HG03139 (cell line): ENCODE measurements at regions not wholly inside any gene's neighbourhood (a gene's known extent, or its start where the extent isn't known, plus 50 kb on each side); places are given as distances from the start of the nearest gene placed in this dataset.
"Not testable (repeated sequence)": the region's sequence is repeated elsewhere in the genome, so short reads cannot be mapped to it uniquely, and the experiment has no call there.

Experiments
- ATAC-seq: cut with Tn5 transposase; IDR thresholded peaks from one replicate; pipeline ENCODE4 v1.9.1; 2021; ENCODE audit not compliant: unreplicated experiment

DNA sequence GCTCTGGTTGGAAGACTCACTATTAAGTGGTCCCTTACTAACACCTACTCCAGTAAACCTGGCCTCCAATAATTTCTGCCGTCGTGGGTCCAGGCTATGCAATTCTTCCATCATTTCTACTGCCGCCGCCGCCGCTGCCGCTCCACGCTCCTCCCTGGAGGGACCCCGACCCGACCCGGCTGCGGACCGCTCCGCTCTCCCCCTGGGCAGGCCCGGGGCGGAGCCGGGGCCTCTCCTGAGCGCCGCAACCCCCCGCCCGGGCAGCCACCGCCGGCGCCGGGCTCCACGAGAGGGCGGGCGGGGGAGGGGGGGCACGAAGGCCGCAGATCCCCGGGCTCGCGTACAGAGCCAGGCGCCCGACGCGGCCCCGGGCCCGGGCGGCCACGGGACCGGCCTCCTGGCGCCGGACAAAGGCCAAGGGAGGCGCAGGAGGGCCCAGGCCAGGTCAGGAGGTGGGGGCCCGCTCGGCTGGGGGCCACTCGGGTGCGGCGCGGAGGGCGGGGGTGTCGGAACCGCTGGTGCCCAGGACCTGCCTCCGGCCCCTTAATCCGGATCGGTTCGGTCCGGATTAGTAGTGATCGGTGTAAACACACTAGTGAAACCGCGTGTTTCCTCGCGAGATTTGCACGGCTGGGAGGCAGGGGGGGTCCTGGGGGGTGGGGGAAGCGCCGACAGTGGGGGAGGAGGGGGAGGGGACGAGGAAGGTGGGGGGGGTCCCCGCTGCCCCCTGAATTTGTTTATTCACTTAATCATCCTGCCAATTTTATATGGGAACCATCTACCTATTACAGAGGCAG lies 215.1 kb upstream of the CCL2 start:
- not testable (repeated sequence) for ATAC-seq

DNA sequence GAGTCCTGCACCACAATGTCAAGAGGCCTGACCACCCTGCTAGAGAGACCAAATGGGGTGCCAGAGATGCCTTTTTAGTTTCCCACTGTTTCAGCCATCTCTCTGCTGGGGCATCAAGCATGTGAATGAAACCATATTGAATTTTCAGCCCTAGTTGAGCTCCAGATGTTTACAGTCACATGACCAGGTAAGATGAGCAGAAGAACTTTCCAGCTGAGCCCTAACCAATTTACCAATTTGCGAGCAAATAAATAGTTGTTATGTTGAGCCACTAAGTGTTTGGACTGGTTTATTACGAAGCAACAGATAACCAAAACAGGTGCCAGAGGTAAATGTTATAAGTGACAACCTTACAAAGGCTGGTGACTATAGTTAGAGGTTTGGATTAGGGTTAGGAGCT lies 209.1 kb upstream of the CCL2 start:
- ATAC-seq, result no peak

DNA sequence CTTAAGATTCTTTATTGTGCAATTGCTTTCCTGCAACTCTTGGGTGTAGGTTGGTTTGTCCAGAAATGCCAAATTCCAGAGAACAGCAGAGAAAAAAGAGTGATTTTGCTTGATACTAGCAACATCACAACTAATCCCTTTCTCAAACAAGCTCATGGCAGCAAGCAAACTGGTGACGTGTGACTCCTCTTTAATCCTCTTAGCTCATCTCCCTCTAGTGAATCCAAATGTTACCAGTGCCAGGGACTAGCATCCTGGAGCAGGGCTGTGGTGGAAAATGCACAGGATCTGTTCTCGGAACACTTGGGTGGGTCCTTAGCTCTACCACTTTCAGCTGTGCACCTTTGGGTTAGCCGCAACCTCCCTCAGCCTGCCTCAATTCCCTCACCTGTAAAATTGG lies 204.0 kb upstream of the CCL2 start:
- ATAC-seq, result no peak

DNA sequence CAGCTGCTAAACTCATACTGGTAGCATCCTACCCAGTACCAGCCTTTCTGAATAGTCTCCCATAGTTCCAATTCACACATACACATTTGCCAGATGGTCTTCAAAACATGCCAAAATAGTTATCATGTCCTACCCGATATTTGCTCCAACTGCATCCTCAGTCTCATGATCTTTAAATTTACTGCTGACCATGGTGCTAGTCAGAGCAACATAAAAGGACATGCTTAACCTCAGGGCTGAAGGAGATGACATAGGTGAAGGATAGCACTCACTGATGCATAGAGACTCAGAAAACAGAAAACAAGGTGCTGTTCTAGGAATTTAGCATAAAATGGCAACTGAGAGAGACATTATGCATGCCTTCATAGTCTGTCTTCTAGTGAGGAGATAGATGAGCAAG lies 200.6 kb upstream of the CCL2 start:
- no peak for ATAC-seq

DNA sequence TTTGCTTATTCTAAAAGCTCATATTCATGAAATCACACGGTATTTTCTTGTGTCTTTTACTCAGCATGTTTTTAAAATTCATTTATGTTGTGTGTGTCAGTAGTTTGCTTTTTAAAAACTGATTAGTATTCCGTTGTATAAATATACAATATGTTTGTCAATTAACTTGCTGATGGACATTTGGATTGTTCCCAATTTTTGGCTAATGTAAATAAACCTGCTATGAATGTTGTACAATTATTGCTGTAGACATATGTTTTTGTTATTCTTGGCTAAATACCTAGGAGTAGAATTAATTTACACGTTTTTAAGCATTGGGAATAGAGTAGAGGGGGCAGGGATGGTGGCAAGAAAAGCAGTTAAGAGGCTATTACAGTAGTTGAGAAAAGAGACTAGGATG lies 199.5 kb upstream of the CCL2 start:
- no peak for ATAC-seq

DNA sequence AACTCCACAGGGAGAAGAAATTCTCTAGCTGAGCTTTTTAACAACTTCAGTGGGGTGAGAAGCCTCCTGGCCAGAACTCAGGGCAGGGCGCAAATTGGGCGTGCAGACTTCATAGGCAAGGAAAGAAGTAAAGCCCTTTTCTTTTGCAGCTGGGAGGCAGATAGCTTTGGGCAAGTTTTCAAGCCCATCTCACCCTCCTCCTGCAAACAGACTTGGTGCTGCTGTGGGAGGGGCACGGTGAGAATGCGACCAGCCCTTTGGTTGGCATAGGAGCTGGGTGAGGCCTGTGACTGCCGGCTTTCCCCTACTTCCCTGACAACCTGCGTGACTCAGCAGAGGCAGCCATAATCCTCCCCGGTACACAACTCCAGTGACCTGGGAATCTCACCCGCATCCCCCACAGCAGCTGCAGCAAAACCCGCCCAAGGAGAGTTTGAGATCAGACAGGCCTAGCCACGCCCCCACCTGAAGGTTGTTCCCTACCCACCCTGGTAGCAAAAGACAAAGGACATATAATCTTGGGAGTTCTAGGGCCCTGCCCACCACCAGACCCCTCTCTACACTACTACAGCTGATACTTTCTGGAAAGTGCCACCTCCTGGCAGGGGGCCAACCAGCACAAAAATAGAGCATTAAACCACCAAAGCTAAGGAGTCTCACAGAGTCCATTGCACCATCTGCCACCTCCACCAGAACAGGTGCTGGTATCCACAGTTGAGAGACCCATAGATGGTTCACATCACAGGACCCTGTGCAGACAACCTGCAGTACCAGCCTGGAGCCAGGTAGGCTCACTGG lies 195.5 kb upstream of the CCL2 start:
- no peak for ATAC-seq

DNA sequence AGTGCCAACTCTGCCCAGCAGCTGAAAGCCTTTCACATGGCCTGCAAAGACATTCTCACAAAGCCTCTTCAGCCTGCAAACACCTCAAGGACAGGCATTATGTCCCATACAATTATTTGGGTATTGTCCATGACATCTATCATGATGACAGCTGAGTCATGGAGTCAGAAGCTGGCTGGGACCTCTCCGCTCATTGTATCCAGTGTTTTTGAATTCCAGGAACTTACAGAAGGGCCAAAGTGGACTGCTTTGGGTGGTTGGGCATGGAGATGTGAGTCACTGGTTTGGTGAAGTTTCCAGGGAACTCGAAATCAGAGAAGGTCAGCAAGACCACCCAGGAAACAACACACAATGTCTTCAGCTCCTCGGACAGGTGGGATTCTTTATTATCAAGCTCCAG lies 188.6 kb upstream of the CCL2 start:
- no peak for ATAC-seq

DNA sequence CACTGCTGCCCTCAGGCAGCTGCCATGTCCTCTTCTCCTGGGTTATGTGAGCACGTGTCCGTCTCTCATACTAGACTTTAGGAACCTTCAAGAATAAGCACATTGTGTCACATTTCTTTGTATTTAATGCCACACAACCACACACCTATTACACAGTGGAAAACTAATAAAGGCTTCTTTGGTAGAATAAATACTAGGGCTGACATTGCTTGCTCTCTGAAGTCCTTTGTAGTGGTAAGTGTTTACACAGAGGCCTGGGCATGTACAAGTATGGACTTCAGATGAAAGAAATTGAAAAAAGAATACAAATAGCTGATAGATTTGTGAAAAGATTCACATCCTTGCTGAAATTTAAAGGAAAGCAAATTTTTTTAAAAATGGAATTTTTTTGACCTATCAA lies 188.1 kb upstream of the CCL2 start:
- no peak for ATAC-seq

DNA sequence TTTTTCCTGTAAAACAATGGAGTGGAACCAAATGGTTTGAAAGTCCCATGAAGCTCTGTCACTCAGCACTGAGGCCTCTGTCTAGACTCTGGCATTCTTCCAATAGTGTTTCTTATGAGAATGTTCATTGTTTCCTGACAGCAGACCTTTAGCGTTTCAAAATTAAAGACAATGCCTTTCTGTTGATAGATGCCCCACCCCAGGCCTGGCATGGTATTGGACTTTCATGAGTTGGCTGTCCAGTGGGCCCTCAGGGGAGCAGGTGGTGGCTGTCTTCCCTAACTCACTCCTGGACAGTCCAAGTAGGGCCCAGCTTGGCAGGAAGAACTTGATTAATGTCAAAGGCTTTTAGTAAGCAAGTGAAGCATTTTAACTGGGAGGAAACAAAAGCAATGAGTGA lies 186.5 kb upstream of the CCL2 start:
- no peak for ATAC-seq

DNA sequence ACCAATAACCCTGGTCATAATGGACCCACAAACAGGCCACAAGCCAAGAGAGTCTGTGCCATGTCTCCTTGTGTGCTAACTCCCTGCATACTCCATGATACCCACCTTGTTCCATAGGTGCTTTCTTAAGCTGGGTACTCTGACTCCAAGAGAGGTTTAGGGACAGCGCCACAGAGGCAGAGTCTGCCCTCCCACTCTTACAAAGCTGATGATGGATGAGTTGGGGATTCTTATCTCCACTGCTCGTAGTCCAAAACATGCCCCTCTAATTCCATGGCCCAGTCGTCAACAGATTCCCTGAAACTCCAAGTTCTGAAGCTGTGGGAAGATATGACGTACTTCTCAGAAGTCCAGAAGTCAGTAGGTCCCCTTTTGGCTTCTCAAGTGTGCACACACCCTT lies 184.4 kb upstream of the CCL2 start:
- ATAC-seq, result no peak

DNA sequence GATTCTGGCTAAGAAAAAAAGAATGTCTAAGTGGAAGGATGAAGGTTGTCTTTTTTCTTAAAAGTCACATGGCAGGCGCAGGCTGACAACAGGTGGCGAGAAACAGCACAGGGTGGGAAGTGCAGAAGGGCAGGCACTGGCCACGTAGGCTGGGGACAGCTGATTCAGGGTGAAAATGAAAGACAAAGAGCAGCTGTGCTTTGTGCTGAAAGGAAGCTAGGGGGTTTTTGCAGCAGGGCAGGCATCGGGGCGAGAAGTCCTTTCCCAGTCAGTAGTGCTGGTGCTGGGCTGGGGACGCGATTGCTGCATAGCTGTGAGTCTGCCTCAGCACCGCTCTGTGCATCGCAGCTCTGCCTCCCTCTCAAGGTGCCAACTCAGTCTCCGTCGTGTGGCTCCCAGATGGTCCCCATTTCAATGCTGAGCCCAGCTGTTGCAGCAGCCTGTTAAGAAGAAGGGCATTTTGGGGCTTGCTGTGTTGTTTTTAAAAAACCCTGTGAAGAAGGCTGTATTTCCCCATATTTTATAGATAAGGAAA lies 183.1 kb upstream of the CCL2 start:
- ATAC-seq, result no peak

DNA sequence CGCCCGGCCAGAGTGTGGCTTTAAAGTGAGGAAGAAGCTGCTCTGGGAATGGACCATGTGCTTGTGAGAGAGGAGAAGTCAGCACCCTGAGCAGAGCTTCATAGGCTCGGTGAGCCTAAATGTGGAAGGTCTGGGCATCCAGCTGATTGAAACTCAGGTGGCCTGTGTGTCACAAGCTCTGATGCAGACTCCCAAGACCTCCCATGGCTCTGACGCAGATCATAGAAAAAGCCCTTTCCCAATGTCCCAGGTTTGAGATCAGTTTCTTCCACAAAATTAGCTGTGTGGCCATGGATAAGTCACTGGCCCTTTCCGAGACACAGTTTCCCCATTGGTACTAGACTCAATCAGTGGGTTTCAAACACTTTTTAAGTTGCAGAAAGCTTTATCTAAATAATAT lies 180.0 kb upstream of the CCL2 start:
- no peak for ATAC-seq

DNA sequence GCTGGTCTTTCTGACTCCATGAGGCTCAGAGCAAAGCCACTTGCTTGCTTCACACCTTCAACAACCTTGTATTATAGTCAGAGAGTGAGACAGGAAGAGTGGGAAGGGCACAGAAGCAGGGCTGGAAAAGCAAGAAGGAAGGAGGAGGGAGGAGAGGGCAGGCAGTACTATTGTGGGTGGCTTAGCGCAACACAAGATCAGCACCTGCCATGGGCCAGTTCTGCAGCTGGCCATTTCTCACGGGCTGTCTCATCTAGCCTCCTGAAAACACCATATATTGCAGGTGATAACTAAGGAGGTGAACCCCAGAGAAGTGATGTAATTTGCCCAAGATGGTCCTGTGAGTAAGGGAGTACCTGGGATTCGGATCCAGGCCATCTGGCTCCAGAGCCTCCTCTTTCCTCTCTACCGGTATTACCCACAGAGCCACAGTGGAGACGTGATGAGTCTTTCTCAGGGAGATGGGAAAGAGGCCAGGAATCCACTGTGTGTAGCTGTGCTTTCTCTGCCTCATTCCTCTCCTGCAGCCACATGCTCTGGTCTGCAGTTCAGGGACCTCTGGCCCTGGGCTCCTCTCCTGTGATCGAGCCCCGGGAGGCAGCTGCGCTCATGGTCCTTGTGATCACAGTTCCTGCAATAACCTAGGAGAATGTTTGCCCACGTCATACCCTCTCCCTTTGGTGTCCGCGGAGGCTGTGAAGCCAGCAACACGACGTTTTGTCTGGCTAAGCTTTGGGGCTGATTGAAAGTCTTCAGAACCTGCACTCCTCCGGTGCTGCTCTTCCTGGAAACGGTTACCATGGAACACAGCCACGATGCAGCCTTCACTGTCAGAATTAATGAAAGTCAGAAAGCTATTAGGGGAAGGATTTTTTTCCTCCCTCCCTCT lies 178.1 kb upstream of the CCL2 start:
- ATAC-seq, result no peak

DNA sequence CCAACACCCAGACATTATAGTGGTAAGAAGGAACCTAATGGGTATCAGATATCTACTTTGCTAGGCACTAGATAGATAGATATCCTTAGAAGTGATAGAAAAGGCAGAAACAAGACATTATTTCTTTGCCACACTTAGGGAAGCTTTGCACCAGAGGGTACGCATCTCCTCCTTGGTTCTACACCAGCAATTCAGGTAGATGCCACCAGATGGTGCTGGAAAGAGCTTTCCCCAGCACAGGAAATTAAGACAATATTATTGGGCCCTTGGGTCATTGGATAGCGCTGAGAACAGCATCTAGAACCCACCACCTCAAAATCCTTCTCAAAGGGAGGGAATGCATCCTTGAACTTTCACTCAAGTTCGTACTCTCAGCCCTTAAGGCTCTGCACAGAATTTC lies 173.8 kb upstream of the CCL2 start:
- ATAC-seq, result no peak

DNA sequence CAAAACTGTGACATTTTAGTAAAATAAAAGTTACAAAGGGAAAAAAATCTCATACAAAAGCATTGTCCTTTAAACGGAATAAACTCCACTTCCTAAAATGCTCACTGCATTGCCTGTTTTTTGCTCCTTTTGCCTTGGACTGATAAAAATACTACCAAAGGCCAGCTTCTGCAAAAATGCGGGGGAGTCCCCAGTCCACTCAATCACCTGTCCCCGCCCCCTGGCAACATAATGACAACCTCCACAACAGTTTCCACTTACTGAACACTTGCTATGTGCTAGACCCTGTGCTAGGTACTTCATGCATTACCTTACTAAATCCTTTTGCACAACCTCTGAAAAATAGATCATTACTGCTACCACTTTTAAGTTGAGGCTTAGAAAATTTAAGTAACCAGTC lies 172.7 kb upstream of the CCL2 start:
- ATAC-seq, result no peak

DNA sequence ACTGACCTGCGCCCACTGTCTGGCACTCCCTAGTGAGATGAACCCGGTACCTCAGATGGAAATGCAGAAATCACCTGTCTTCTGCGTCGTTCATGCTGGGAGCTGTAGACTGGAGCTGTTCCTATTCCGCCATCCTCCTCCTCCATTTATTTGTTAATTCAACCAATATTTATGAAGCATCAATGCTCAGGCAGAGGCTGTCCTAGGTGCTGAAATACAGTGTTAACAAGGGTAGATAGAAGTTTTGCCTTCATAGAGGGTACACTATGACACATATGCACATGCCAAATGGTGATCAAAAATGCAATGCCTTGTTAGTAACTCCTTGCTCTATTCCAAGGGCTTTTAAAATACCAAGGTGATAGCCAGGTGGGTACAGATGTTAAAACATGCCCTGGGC lies 166.0 kb upstream of the CCL2 start:
- ATAC-seq, result not testable (repeated sequence)

DNA sequence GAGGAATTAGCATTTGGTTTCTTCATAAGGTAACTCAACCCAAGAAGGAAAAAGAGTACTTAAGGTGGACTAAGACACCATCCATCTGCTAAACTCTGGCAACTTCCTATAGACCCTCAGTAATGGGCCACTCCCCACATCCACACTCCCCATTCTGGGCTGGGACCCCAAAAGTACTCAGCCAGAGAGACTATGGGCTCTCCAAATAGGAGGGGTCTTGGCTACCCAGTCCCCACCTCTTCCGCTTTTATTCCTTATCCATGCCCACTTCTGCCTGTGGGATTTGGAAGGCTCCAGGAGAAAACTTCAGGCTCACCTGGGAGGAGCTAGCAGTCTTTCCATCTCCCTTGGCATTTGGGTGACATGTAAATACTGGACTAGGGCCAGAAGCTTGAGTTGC lies 164.5 kb upstream of the CCL2 start:
- no peak for ATAC-seq

DNA sequence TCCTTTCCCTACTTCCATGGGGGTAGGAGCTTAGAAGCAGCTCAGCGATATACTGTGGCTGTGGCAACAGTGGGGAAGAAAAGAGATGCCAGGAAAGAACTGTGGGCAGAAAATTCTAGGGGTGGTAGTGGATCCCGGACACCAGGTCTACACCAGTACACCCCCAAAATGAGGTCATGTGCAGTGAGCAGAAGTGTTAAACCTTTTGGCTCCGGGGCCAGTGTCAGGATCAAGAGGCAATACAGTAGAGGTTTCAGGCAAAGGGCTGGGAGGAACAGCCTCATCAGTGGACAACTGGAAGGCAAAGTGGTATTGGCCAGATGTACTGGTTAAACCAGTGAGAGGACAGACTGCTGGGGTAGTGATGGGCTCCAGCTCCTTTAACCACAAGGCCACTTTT lies 163.1 kb upstream of the CCL2 start:
- ATAC-seq, result no peak

DNA sequence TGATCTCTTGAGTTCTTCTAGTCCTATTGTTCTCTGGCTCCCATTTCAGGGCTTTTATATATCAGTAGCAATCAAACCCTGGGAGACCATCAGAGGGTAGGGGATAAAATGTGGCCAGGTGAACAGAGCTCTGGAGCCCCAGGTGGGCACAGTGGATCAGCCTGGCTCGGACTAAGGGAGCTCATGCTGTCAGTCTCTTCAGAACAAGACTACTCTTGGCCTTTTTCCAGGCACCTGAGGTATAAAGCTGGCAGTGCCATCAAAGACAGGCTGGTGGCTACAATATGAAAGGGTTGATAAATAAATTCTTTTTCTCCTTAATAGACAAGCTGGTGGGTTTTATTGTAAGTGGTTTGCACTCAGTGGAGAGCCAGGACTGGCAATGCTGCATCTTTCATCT lies 160.0 kb upstream of the CCL2 start:
- ATAC-seq, result no peak

DNA sequence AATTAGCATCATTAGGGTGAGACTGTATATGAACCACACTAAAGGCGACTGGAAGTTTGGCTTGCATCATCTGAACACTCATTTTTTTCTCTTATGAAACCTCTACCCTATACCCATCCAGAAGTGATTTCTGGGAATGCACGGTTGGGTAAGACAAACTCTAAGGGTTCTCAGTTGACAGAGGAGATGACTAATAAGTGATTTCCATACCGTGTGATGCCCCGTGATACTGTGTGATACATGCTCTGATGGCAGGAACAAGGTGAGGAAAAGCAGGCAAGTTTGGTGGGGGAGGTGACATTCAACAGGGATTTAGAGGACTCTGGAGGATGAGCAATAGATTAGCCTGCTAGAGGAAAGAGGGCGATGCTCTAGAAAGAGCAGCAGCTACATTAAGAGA lies 156.4 kb upstream of the CCL2 start:
- ATAC-seq, result no peak

DNA sequence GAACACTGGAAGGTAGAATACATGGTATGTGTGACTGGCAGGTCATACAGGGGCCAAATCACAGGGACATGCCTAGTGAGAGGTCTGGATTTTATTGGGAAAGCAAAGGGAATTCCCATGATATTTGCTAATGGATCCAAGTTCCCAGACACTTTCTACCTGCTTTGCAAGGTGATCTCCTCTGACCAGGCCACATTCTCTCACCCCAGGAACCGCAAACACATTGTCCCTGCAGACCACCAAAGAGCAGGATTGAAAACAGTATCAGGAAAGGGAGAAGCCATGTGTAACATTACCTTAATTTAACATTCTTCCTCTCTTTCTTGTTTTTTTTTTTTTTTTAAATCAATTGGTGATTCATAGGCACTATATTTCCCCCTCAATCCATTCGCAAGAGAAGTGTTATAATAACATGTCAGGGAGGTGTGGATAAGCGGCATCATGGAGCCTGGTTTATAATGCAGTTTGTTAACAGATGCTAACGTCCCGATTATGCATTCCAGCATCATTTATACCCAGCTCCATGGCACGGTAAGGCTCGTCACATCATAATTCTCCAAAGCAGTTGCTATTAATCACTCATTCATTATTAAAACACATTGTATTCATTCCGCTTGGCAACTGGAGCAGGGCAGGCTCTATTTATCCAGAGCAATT lies 155.1 kb upstream of the CCL2 start:
- no peak for ATAC-seq
